ENCODE measurements at regions not wholly inside any gene's neighbourhood (a gene's known extent, or its start where the extent isn't known, plus 50 kb on each side); places are given as distances from the start of the nearest gene placed in this dataset.

DNA sequence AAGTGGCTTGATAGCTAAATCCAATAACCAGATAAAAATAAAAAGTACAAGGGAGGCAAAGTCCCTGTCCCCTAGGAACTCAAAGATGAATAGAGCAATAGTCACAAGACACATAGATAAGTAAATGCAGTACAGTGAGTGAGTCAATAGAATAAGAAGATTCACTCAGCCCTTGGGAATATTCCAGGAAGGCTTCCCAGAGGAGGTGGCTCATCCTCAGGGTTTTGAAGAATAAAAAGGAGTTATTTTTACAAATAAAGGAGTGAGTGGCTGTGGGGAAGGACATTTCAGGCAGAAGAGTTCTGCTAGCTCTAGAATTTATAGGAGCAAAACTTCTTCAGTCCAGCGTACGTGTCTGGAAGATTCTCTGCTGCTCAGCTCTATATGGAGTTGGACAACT, 177.4 kb upstream of the SDK2 start:
- H4K91ac ChIP-seq (replicated peaks; ENCODE audit: insufficient read length, low read length): no peak overlapping the region
- peaks cover 0 to 34% (median 20%) of the 10 kb centered on the region in 4 experiments; a peak in 4 of 7 replicates for H3K27me3 ChIP-seq (replicated peaks in 1 of 4; ENCODE audit: control insufficient read depth in 3 of 4, extremely low read depth in 1 of 4, insufficient read depth in 3 of 4, low read length in 3 of 4)
- TF ChIP-seq TBP (IDR thresholded peaks at IDR 0.05; ENCODE audit: low read depth, low read length): no peak
- TF ChIP-seq SIX5 (IDR thresholded peaks at IDR 0.05; ENCODE audit: low read depth, low read length): no peak
- no peak for TF ChIP-seq TAF7 (optimal IDR thresholded peaks at IDR 0.05; ENCODE audit: borderline replicate concordance, low read depth, low read length)
- no peak for TF ChIP-seq EP300 (IDR thresholded peaks at IDR 0.05; ENCODE audit: borderline replicate concordance in 1 of 2, low read depth in 2 of 2, low read length in 2 of 2)
- no peak for TF ChIP-seq RXRA (IDR thresholded peaks at IDR 0.05; ENCODE audit: insufficient read depth, low read depth, low read length)
- TF ChIP-seq EZH2 (IDR thresholded peaks at IDR 0.05; ENCODE audit: low read depth, low read length, severe bottlenecking): no peak
- no peak for TF ChIP-seq POLR2AphosphoS5 (IDR thresholded peaks at IDR 0.05; ENCODE audit: low read depth, low read length)
- TF ChIP-seq CHD1 (IDR thresholded peaks at IDR 0.05; ENCODE audit: low read depth, low read length): no peak
- FAIRE-seq (no peak), DNase-seq (ENCODE audit: low read depth in 1 of 2, low spot score in 2 of 2) (no peak)
- H3K9me3 ChIP-seq (ENCODE audit: insufficient read depth in 2 of 2, low read depth in 1 of 2, low read length in 1 of 2): peaks cover 15 to 23% of the 10 kb centered on the region in 2 experiments; a peak in 3 of 4 replicates
- no peak overlapping the region for H3K56ac ChIP-seq (replicated peaks; ENCODE audit: insufficient read length, low read depth, low read length)
- ChIA-PET CTCF (ENCODE audit: partially characterized antibody) (interaction anchor here (0.7 to 3.9 kb wide), 23 partner anchors 8 to 392 kb away, joined by 3 to 15 read pairs (median 3); no protein-coding TSS in a partner anchor), POLR2A (ENCODE audit: partially characterized antibody) (interaction anchor here (1.0 to 2.6 kb wide), 7 partner anchors 9 to 135 kb away, joined by 3 to 7 read pairs (median 4); no protein-coding TSS in a partner anchor)
- no peak overlapping the region for H3K23ac ChIP-seq (ENCODE audit: insufficient read length)
- no peak overlapping the region for H2BK5ac ChIP-seq (ENCODE audit: low read depth, low read length)
- H3K4ac ChIP-seq (replicated peaks; ENCODE audit: insufficient read length, low read depth, low read length): no peak overlapping the region
- no peak overlapping the region for H3K27ac ChIP-seq (ENCODE audit: low read depth, low read length)
- no peak overlapping the region for H4K5ac ChIP-seq (ENCODE audit: insufficient read length, low read depth, low read length)
- no peaks in the 10 kb centered on the region for H3K79me1 ChIP-seq (ENCODE audit: low read depth, low read length)
- peak overlapping the region; percentile 2 to 44; a peak in 2 of 4 replicates for H3K4me2 ChIP-seq (ENCODE audit: insufficient read depth in 1 of 2, low read depth in 2 of 2, low read length in 2 of 2)
- H3K14ac ChIP-seq (ENCODE audit: insufficient read length): no peak overlapping the region
- no peaks in the 10 kb centered on the region for H3K79me2 ChIP-seq (ENCODE audit: control insufficient read depth in 1 of 2, insufficient read depth in 2 of 2, low read length in 2 of 2)
- H3K23me2 ChIP-seq (ENCODE audit: low read depth, low read length): no peaks in the 10 kb centered on the region
- peak overlapping the region in 1 of 4 experiments; percentile 23; a peak in 1 of 8 replicates for H3K4me3 ChIP-seq (ENCODE audit: extremely low read depth in 1 of 4, insufficient read depth in 2 of 4, low read depth in 3 of 4, low read length in 4 of 4)
- H3K18ac ChIP-seq (ENCODE audit: extremely low read depth, low read length): peak overlapping the region; percentile 48; the same call in 1 of the 2 replicates
- H2BK20ac ChIP-seq (ENCODE audit: low read length): peak overlapping the region; percentile 6; the same call in 1 of the 2 replicates
- H2BK120ac ChIP-seq (replicated peaks; ENCODE audit: low read depth, low read length): peak overlapping the region; percentile 37
- H4K8ac ChIP-seq (ENCODE audit: extremely low read depth, insufficient read depth, low read length): no peak overlapping the region
- no peak overlapping the region for H2AK5ac ChIP-seq (ENCODE audit: low read depth, low read length)
- peak overlapping the region; percentile 68; the same call in 1 of the 2 replicates for H2BK12ac ChIP-seq (ENCODE audit: low read depth, low read length)
- no peak overlapping the region for H3K9ac ChIP-seq (replicated peaks in 1 of 4; ENCODE audit: extremely low read depth in 1 of 4, low read depth in 3 of 4, low read length in 3 of 4)
- WGBS, 2 experiments (ENCODE audit: extremely low coverage in 1 of 2, insufficient coverage in 1 of 2, insufficient read length in 1 of 2, insufficient replicate concordance in 2 of 2, low coverage in 1 of 2, low lambda C conversion rate in 2 of 2, missing lambda C conversion rate in 1 of 2): 90% methylated on average over 2 of the region's 2 CpGs; no CpG with 5 or more reads in 1 of the 2 experiments
- H3K36me3 ChIP-seq (ENCODE audit: control insufficient read depth in 2 of 4, insufficient read depth in 4 of 4, low read length in 3 of 4): no peaks in the 10 kb centered on the region
- H4K20me1 ChIP-seq (replicated peaks in 1 of 2; ENCODE audit: control insufficient read depth in 1 of 2, insufficient read depth in 2 of 2, low read length in 2 of 2): no peaks in the 10 kb centered on the region
- peaks cover 0 to 6% (median 2%) of the 10 kb centered on the region in 4 experiments; a peak in 4 of 7 replicates for H3K4me1 ChIP-seq (replicated peaks in 1 of 4; ENCODE audit: control insufficient read depth in 3 of 4, insufficient read depth in 4 of 4, low read length in 3 of 4)
- no peak overlapping the region for H2AFZ ChIP-seq (ENCODE audit: low read length)
- H2BK15ac ChIP-seq (ENCODE audit: low read length): no peak overlapping the region
